Suprapubic skin (tissue), 3 donors: ENCODE measurements at regions not wholly inside any gene's neighbourhood (a gene's known extent, or its start where the extent isn't known, plus 50 kb on each side); places are given as distances from the start of the nearest gene placed in this dataset.

Experiments
- CTCF ChIP-seq, 2 donors: fragments of 200-600 bp in 1 of 2; fragments of 450-650 bp in 1 of 2; sonication (generic) in 1 of 2; IDR thresholded peaks; one replicate each; pipeline ENCODE4 v1.5.1; 2016 to 2019; ENCODE audit warnings: antibody characterized with exemption in 2 of 2, mild to moderate bottlenecking in 1 of 2, moderate library complexity in 1 of 2
- EP300 ChIP-seq: sonication (generic); formaldehyde crosslinking; IDR thresholded peaks from one replicate; pipeline ENCODE4 v1.6.1; 2017; ENCODE audit warnings: antibody characterized with exemption
- POLR2A ChIP-seq, 2 donors: fragments of 450-650 bp; IDR thresholded peaks; one replicate each; pipeline ENCODE4 v1.6.1; 2017; ENCODE audit warnings: antibody characterized with exemption in 2 of 2, mild to moderate bottlenecking in 2 of 2, moderate library complexity in 2 of 2

- TF ChIP-seq POLR2A (IDR thresholded peaks at IDR 0.05) (no peak), CTCF (IDR thresholded peaks at IDR 0.05) (no peak), EP300 (no peak)
Measured at GRCh38 chr11:106384429-106384828, 307.0 kb downstream of the AASDHPPT start.
